ENCODE measurements at regions not wholly inside any gene's neighbourhood (a gene's known extent, or its start where the extent isn't known, plus 50 kb on each side); places are given as distances from the start of the nearest gene placed in this dataset.

- TF ChIP-seq, protein P1, sequence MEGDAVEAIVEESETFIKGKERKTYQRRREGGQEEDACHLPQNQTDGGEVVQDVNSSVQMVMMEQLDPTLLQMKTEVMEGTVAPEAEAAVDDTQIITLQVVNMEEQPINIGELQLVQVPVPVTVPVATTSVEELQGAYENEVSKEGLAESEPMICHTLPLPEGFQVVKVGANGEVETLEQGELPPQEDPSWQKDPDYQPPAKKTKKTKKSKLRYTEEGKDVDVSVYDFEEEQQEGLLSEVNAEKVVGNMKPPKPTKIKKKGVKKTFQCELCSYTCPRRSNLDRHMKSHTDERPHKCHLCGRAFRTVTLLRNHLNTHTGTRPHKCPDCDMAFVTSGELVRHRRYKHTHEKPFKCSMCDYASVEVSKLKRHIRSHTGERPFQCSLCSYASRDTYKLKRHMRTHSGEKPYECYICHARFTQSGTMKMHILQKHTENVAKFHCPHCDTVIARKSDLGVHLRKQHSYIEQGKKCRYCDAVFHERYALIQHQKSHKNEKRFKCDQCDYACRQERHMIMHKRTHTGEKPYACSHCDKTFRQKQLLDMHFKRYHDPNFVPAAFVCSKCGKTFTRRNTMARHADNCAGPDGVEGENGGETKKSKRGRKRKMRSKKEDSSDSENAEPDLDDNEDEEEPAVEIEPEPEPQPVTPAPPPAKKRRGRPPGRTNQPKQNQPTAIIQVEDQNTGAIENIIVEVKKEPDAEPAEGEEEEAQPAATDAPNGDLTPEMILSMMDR (optimal IDR thresholded peaks at IDR 0.05 in 1 of 3, IDR thresholded peaks at IDR 0.05 in 1 of 3, conservative IDR thresholded peaks at IDR 0.05 in 1 of 3; ENCODE audit: extremely low read depth in 1 of 3, insufficient read depth in 2 of 3, low read length in 3 of 3): no peak
- no peak for TF ChIP-seq EZH2 (IDR thresholded peaks at IDR 0.05; ENCODE audit: low read length)
Observed at GRCh38 chr15:97078591-97078990, 748.1 kb downstream of the NR2F2 start.
